ENCODE measurements at regions not wholly inside any gene's neighbourhood (a gene's known extent, or its start where the extent isn't known, plus 50 kb on each side); places are given as distances from the start of the nearest gene placed in this dataset.

GRCh38 chr21:35641271-35642016, 418.9 kb downstream of the SETD4 start:
- Mint-ChIP-seq H3K4me3 (no peak overlapping the region), H3K27me3 (peaks cover 14 to 42% of the 10 kb centered on the region in 2 donors), H3K27ac (no peak overlapping the region), H3K36me3 (no peaks in the 10 kb centered on the region), H3K9me3 (no peaks in the 10 kb centered on the region), H3K4me1 (no peaks in the 10 kb centered on the region)
- ChIA-PET CTCF (no interaction called here), POLR2A (no interaction called here)
- Histone ChIP-seq H3K4me3 (ENCODE audit: low read length) (no peak overlapping the region), H3K27ac (ENCODE audit: low read depth, low read length) (no peak overlapping the region), H3K9me3 (ENCODE audit: low read length) (no peaks in the 10 kb centered on the region), H3K27me3 (ENCODE audit: insufficient read depth, low read length, poor library complexity, severe bottlenecking) (no peaks in the 10 kb centered on the region), H3K4me1 (ENCODE audit: insufficient read depth, low read length) (no peaks in the 10 kb centered on the region), H3K36me3 (ENCODE audit: insufficient read depth, low read length) (no peaks in the 10 kb centered on the region)
- no peak for DNase-seq

DNA sequence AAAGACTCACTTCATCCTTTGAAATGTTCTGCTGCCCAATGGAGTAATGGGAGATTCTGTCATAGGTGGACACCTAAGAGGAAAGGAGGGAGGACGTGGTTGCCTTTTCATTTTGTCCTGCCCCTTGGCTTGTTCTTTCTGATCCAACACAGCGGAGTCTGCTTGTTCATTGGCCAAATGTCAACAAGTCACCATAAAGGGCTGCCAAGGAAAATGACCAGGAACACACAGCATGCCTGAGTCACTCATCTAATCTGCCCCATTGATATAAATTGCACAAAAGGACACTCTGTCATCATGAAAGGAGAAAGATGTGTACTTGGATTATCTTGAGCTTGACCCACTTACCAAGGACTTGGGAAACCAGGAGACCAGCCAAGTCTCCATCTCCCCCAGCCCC, 422.9 kb downstream of the SETD4 start:
- Histone ChIP-seq H3K27ac (ENCODE audit: low read depth, low read length) (no peak overlapping the region), H3K4me3 (ENCODE audit: low read length) (no peak overlapping the region), H3K4me1 (ENCODE audit: insufficient read depth, low read length) (no peaks in the 10 kb centered on the region), H3K27me3 (ENCODE audit: insufficient read depth, low read length, poor library complexity, severe bottlenecking) (no peaks in the 10 kb centered on the region), H3K9me3 (ENCODE audit: low read length) (no peaks in the 10 kb centered on the region), H3K36me3 (ENCODE audit: insufficient read depth, low read length) (no peaks in the 10 kb centered on the region)
- H3K36me3 Mint-ChIP-seq: no peaks in the 10 kb centered on the region
- no peak overlapping the region for H3K4me3 Mint-ChIP-seq
- no peak for DNase-seq
- no peaks in the 10 kb centered on the region for H3K4me1 Mint-ChIP-seq
- ChIA-PET POLR2A (no interaction called here), CTCF (no interaction called here)
- no peaks in the 10 kb centered on the region for H3K9me3 Mint-ChIP-seq
- no peak overlapping the region for H3K27ac Mint-ChIP-seq
- peaks cover 12 to 47% of the 10 kb centered on the region in 2 donors for H3K27me3 Mint-ChIP-seq

DNA sequence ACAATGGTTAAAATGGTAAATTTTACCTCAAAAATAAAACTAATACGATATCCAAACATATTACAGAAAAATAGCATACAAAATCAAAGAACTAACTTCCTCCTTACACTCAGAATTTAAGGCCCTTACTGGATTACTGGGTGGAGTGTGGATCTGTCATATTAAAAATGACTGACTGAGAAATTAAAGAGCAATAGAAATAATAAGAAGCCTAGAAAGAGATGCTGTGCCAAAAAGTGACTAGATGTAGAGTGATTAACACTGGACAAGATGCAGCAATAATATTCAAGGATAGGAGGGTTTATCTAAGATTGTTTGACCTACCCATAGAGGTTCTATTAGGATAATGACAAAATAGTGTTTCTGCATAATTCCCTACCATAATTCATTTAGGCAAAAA, 424.3 kb downstream of the SETD4 start:
- no peak overlapping the region for H3K4me3 ChIP-seq (ENCODE audit: low read length)

DNA sequence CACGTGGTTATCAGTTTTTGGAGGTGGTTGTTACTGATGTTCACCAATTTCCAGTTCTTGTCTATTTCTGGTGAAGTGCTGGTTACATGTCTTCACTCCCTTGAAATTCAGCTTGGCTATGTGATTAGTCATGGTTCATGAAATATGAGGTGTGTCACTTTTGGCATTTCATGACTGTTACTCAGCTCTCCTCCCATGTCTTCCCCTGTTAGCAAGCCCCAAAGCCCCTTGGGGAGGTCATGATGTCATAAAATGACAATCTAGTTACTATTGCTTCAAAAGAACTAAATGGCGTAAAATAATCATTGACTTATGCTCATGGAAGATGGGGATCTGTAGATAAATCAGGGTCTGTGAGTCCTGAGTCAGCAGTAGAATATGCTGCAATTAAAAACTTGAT, 425.1 kb downstream of the SETD4 start:
- no peaks in the 10 kb centered on the region for H3K36me3 Mint-ChIP-seq
- Histone ChIP-seq H3K27ac (ENCODE audit: low read depth, low read length) (no peak overlapping the region), H3K27me3 (ENCODE audit: insufficient read depth, low read length, poor library complexity, severe bottlenecking) (no peaks in the 10 kb centered on the region), H3K4me1 (ENCODE audit: insufficient read depth, low read length) (no peaks in the 10 kb centered on the region), H3K9me3 (ENCODE audit: low read length) (no peaks in the 10 kb centered on the region), H3K4me3 (ENCODE audit: low read length) (no peak overlapping the region), H3K36me3 (ENCODE audit: insufficient read depth, low read length) (no peaks in the 10 kb centered on the region)
- H3K27ac Mint-ChIP-seq: no peak overlapping the region
- no peak for DNase-seq
- no peaks in the 10 kb centered on the region for H3K9me3 Mint-ChIP-seq
- H3K4me3 Mint-ChIP-seq: no peak overlapping the region
- no peaks in the 10 kb centered on the region for H3K4me1 Mint-ChIP-seq
- ChIA-PET POLR2A (no interaction called here), CTCF (no interaction called here)
- peaks cover 12 to 42% of the 10 kb centered on the region in 2 donors for H3K27me3 Mint-ChIP-seq

More for the DNA sequence above, 424.3 kb downstream of the SETD4 start:
- Mint-ChIP-seq H3K4me1 (no peaks in the 10 kb centered on the region), H3K4me3 (no peak overlapping the region), H3K36me3 (no peaks in the 10 kb centered on the region), H3K9me3 (no peaks in the 10 kb centered on the region), H3K27ac (no peak overlapping the region), H3K27me3 (peaks cover 12 to 43% of the 10 kb centered on the region in 2 donors)
- no peak for DNase-seq
- Histone ChIP-seq H3K27me3 (ENCODE audit: insufficient read depth, low read length, poor library complexity, severe bottlenecking) (no peaks in the 10 kb centered on the region), H3K9me3 (ENCODE audit: low read length) (no peaks in the 10 kb centered on the region), H3K36me3 (ENCODE audit: insufficient read depth, low read length) (no peaks in the 10 kb centered on the region), H3K27ac (ENCODE audit: low read depth, low read length) (no peak overlapping the region), H3K4me1 (ENCODE audit: insufficient read depth, low read length) (no peaks in the 10 kb centered on the region)
- CTCF ChIA-PET: no interaction called here
- POLR2A ChIA-PET: no interaction called here

- no peaks in the 10 kb centered on the region for H3K4me1 ChIP-seq (ENCODE audit: insufficient read depth, low read length)
- H3K36me3 Mint-ChIP-seq: no peaks in the 10 kb centered on the region
- H3K27ac Mint-ChIP-seq: no peak overlapping the region
- DNase-seq: no peak
- H3K4me1 Mint-ChIP-seq: no peaks in the 10 kb centered on the region
- ChIA-PET CTCF (no interaction called here), POLR2A (no interaction called here)
- no peak overlapping the region for H3K4me3 ChIP-seq (ENCODE audit: low read length)
- no peaks in the 10 kb centered on the region for H3K36me3 ChIP-seq (ENCODE audit: insufficient read depth, low read length)
- H3K4me3 Mint-ChIP-seq: no peak overlapping the region
- no peaks in the 10 kb centered on the region for H3K9me3 Mint-ChIP-seq
- no peaks in the 10 kb centered on the region for H3K9me3 ChIP-seq (ENCODE audit: low read length)
- H3K27ac ChIP-seq (ENCODE audit: low read depth, low read length): no peak overlapping the region
- H3K27me3 Mint-ChIP-seq: peaks cover 5 to 43% of the 10 kb centered on the region in 2 donors
- no peaks in the 10 kb centered on the region for H3K27me3 ChIP-seq (ENCODE audit: insufficient read depth, low read length, poor library complexity, severe bottlenecking)
These were observed 426.8 kb downstream of the SETD4 start for GRCh38 chr21:35633501-35633900.

DNA sequence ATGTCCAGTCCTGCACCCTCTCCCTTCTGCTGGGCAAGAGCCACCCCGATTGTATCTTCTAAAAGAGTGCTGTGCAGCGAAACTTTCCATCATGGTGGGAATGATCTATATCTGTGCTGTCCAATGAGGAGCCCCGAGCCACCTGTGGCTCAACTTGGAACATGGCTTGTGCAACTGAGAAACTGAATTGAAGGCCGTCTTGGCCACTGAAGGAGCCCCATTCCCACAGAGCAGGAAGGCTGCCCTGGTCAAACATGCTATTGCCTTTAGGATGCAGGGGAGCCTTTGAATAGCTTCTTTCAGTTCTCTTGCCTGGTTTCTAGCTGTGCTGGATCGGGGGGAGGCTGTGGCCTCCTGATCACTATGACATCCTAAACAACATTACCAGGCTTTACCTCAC, 427.6 kb downstream of the SETD4 start:
- no peak overlapping the region for H3K27ac ChIP-seq (ENCODE audit: low read depth, low read length)
- H3K36me3 Mint-ChIP-seq: no peaks in the 10 kb centered on the region
- H3K27ac Mint-ChIP-seq: no peak overlapping the region
- H3K9me3 Mint-ChIP-seq: no peaks in the 10 kb centered on the region
- no peaks in the 10 kb centered on the region for H3K27me3 ChIP-seq (ENCODE audit: insufficient read depth, low read length, poor library complexity, severe bottlenecking)
- POLR2A ChIA-PET: no interaction called here
- no peak overlapping the region for H3K4me3 ChIP-seq (ENCODE audit: low read length)
- no peaks in the 10 kb centered on the region for H3K36me3 ChIP-seq (ENCODE audit: insufficient read depth, low read length)
- peaks cover 5 to 48% of the 10 kb centered on the region in 2 donors for H3K27me3 Mint-ChIP-seq
- no peaks in the 10 kb centered on the region for H3K9me3 ChIP-seq (ENCODE audit: low read length)
- H3K4me1 ChIP-seq (ENCODE audit: insufficient read depth, low read length): no peaks in the 10 kb centered on the region
- DNase-seq: no peak
- no peak overlapping the region for H3K4me3 Mint-ChIP-seq
- H3K4me1 Mint-ChIP-seq: no peaks in the 10 kb centered on the region
- CTCF ChIA-PET: no interaction called here

- peaks cover 7 to 54% of the 10 kb centered on the region in 2 donors for H3K27me3 Mint-ChIP-seq
- H3K36me3 Mint-ChIP-seq: no peaks in the 10 kb centered on the region
- POLR2A ChIA-PET: no interaction called here
- H3K4me1 Mint-ChIP-seq: no peaks in the 10 kb centered on the region
- H3K9me3 Mint-ChIP-seq: no peaks in the 10 kb centered on the region
- CTCF ChIA-PET: no interaction called here
- H3K4me1 ChIP-seq (ENCODE audit: insufficient read depth, low read length): no peaks in the 10 kb centered on the region
- no peak overlapping the region for H3K4me3 Mint-ChIP-seq
- H3K27ac Mint-ChIP-seq: no peak overlapping the region
- H3K4me3 ChIP-seq (ENCODE audit: low read length): no peak overlapping the region
- no peaks in the 10 kb centered on the region for H3K27me3 ChIP-seq (ENCODE audit: insufficient read depth, low read length, poor library complexity, severe bottlenecking)
- no peaks in the 10 kb centered on the region for H3K9me3 ChIP-seq (ENCODE audit: low read length)
- DNase-seq: no peak
- H3K36me3 ChIP-seq (ENCODE audit: insufficient read depth, low read length): no peaks in the 10 kb centered on the region
- H3K27ac ChIP-seq (ENCODE audit: low read depth, low read length): no peak overlapping the region
These were observed 432.0 kb downstream of the SETD4 start for GRCh38 chr21:35628316-35628715.

GRCh38 chr21:35627462-35627861, 432.9 kb downstream of the SETD4 start:
- H3K4me1 Mint-ChIP-seq: no peaks in the 10 kb centered on the region
- ChIA-PET CTCF (interaction anchor here (0.9 kb wide), 1 partner anchor 191 kb away, joined by 4 read pairs; no protein-coding TSS in a partner anchor), POLR2A (no interaction called here)
- H3K27ac Mint-ChIP-seq: no peak overlapping the region
- H3K27me3 Mint-ChIP-seq: peaks cover 7 to 50% of the 10 kb centered on the region in 2 donors
- H3K4me3 ChIP-seq (ENCODE audit: low read length): no peak overlapping the region
- H3K27ac ChIP-seq (ENCODE audit: low read depth, low read length): no peak overlapping the region
- no peak overlapping the region for H3K4me3 Mint-ChIP-seq
- no peak for DNase-seq
- no peaks in the 10 kb centered on the region for H3K4me1 ChIP-seq (ENCODE audit: insufficient read depth, low read length)
- H3K9me3 Mint-ChIP-seq: no peaks in the 10 kb centered on the region
- no peaks in the 10 kb centered on the region for H3K27me3 ChIP-seq (ENCODE audit: insufficient read depth, low read length, poor library complexity, severe bottlenecking)
- no peaks in the 10 kb centered on the region for H3K36me3 Mint-ChIP-seq
- H3K9me3 ChIP-seq (ENCODE audit: low read length): no peaks in the 10 kb centered on the region
- no peaks in the 10 kb centered on the region for H3K36me3 ChIP-seq (ENCODE audit: insufficient read depth, low read length)

DNA sequence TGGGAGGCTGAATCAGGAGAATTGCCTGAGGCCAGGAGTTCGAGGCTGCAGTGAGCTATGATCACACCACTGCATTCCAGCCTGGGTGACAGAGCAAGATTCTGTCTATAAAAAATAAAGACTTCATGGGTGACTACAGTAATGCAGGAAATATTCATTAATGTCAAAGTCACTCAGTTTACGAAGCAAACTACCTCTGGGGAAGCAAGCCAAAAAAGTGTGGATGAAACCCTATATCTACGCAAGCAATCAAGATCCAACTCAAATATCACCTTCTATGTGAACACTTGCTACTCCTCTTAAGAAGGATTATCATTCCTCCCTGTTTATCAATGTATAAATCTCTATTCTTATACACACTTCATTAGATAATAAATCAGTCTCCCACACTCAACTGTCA, 434.8 kb downstream of the SETD4 start:
- Mint-ChIP-seq H3K9me3 (no peaks in the 10 kb centered on the region), H3K36me3 (no peaks in the 10 kb centered on the region), H3K4me3 (no peak overlapping the region), H3K4me1 (no peaks in the 10 kb centered on the region), H3K27me3 (peaks cover 7 to 45% of the 10 kb centered on the region in 2 donors), H3K27ac (no peak overlapping the region)
- Histone ChIP-seq H3K9me3 (ENCODE audit: low read length) (no peaks in the 10 kb centered on the region), H3K27me3 (ENCODE audit: insufficient read depth, low read length, poor library complexity, severe bottlenecking) (no peaks in the 10 kb centered on the region), H3K4me1 (ENCODE audit: insufficient read depth, low read length) (no peaks in the 10 kb centered on the region), H3K4me3 (ENCODE audit: low read length) (no peak overlapping the region), H3K36me3 (ENCODE audit: insufficient read depth, low read length) (no peaks in the 10 kb centered on the region), H3K27ac (ENCODE audit: low read depth, low read length) (no peak overlapping the region)
- POLR2A ChIA-PET: no interaction called here
- DNase-seq: no peak
- CTCF ChIA-PET: no interaction called here

Data from CD8-positive, alpha-beta memory T cell (primary cell).